SIG-M5 treated with dmso at 0.1 percent for 504 hours (cell line): ENCODE measurements at regions not wholly inside any gene's neighbourhood (a gene's known extent, or its start where the extent isn't known, plus 50 kb on each side); places are given as distances from the start of the nearest gene placed in this dataset.
"Not testable (repeated sequence)": the region's sequence is repeated elsewhere in the genome, so short reads cannot be mapped to it uniquely, and the experiment has no call there.

Source experiments
- DNase-seq: peaks from one replicate; lab custom pipeline; 2025; ENCODE audit not compliant: unreplicated experiment; lab: John Stamatoyannopoulos, UW

GRCh38 chr10:86579883-86580520 lies 58.4 kb upstream of the WAPL start:
- DNase-seq = no peak

GRCh38 chr10:86580521-86580891 lies 58.9 kb upstream of the WAPL start:
- DNase-seq = peak; percentile 47

DNA sequence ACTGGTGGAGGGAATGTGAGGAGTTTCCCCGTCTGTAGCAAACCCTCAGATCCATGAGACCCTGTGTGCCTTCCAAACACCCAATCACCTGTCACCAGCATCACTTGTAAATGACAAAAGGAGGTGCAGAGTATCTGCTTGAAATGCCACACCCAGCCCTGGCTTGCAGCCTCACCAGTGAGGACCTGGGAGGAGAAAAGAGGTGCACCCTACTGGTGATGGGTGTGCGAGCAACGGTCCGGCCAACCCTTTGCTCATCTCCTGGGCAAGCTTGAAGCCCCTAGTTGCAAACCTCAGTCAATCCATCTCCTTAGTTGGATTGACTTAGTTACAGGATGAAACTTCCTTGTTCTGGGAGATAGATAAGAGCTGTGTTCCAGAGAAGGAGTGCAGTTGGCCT lies 62.4 kb upstream of the WAPL start:
- DNase-seq = peak; percentile 15

GRCh38 chr10:86585037-86585929 lies 63.7 kb upstream of the WAPL start:
- DNase-seq = peak; percentile 54

DNA sequence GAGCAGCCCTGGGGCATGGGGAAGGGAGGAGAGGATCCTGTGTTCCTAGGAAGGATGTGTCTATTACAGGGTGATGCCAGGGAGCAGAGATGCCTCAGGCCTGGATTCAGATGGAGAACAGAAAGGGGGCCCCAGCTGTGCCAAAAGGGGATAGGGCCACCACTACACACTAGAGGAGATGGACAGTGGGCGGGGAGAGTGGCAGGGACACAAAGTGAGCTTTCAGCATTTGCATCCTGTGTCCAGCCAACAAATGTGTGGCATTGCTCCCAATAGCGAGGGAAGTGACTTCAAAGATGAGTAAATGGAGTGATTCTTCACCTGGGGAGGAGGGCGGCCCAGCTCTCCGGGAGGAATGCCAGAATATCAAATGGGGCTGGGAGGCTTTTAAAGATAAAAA lies 64.9 kb upstream of the WAPL start:
- no peak for DNase-seq

DNA sequence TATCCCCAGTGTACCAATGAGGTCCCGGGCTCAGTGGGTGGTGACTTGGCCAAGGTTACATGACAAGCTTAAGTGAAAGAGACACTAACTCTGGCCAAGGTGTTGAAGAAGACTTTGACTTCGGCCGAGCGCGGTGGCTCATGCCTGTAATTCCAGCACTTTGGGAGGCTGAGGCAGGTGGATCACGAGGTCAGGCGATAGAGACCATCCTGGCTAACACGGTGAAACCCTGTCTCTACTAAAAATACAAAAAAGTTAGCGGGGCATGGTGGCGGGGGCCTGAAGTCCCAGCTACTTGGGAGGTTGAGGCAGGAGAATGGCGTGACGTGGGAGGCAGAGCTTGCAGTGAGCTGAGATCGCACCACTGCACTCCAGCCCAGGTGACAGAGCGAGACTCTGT lies 65.6 kb upstream of the OPN4 start:
- not testable (repeated sequence) for DNase-seq

DNA sequence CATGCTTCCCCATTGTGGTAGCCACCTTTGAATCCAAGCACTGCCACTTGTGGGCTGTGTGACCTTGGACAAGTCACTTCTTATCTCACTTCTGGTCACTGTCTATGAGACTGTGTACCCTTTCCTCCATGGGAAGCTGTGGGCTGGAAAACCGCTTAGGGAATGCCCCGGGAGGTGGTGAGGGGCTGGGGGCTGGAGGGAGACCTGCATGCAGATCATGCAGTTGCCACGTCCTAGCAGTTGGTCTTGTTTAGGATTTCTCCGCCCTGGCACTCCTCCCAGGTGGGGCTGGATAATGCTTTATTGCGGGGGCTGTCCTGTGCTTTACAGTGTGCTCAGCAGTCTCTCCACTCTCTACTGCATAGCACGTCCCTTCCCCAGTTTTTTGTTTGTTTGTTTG lies 62.9 kb upstream of the OPN4 start:
- DNase-seq = no peak

- DNase-seq = no peak
Measured at GRCh38 chr10:86592413-86592812, 61.9 kb upstream of the OPN4 start.

- DNase-seq = peak; percentile 3
Measured at GRCh38 chr10:86594535-86594934, 59.8 kb upstream of the OPN4 start.

DNA sequence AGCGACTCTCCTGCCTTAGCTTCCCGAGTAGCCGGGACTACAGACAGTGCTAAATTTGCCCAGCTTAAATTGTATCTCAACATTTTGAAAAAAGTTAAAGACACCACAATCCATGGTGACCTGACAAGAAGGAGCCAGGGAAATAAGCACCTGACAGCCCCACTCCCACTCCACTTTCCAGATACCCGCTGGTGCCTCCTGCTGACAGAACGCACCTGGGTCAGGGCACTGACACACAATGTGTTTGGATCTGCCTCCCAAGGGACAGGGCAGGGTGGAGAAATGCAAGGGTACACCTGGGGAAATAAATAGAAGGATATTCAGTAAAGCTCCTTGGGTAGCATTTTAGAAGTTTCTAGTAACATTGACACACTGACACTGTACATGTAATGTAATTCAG lies 58.9 kb upstream of the OPN4 start:
- no peak for DNase-seq

GRCh38 chr10:86596266-86596665 lies 58.1 kb upstream of the OPN4 start:
- no peak for DNase-seq

- no peak for DNase-seq
Measured at GRCh38 chr10:86597306-86597705, 57.0 kb upstream of the OPN4 start.

- DNase-seq = no peak
Measured at GRCh38 chr10:86598151-86598550, 56.2 kb upstream of the OPN4 start.

DNA sequence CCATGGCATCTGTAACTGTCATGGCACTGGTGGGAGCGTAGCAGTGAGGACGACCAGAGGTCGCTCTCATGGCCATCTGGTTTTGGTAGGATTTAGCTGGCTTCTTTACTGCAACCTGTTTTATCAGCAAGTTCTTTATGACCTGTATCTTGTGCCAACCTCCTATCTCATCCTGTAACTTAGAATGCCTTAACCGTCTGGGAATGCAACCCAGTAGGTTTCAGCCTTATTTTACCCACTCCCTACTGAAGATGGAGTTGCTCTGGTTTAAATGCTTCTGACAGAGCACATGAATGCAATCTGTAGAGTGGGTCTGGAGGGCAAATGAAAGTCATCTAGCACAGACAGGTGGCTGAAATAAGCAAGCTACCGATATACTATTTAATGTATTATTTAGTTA lies 55.3 kb upstream of the OPN4 start:
- DNase-seq = no peak

- peak; percentile 52 for DNase-seq
Measured at GRCh38 chr10:86599729-86600128, 54.6 kb upstream of the OPN4 start.

DNA sequence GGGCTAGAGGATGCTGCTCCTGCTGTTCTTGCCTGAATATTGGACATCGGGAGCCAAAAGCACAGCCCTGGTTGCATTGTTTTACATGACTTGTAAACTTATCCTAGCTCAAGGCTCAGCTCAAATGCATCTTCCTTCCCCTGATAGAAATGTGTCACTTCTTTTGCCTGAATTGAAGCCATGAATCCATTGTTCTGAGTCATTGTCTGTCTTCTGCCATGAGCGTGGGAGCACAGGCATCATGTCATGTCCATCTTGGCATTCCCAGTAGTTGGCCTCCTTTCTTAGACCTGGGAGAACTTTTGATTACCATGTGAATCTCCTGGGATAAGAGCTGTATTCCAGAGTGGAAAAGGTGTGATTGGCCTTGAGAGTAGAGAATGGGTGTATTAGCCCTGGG lies 54.1 kb upstream of the OPN4 start:
- no peak for DNase-seq

DNA sequence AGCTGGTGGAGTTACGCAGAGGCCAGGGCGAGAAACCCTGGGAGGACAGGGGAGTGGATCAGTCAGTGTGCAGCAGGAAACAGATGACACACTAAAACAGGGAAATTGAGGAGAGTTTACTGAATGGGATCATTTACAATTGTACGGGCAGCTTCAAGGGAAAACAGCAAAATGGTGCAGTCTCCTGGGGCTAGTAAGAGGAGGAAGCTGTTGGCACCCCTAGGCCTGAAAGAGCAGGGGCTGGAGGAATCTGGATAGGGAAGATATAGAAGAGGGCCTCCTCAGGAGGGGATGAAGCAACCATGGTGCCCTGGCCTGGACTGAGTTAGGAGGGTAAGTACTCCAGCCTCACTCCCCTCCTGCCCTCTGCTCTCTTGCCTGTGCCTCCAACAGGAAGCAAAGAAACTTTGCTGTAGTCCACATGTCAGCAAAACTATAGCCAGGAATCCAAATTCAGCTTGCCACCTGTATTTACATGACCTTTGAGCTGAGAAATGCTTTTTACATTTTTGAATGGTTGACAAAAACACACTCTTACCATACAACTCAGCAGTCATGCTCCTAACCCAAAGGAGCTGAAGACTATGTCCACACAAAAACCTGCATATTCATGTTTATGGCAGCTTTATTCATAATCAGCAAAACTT lies 52.3 kb upstream of the OPN4 start:
- no peak for DNase-seq

- no peak for DNase-seq
Measured at GRCh38 chr10:86603256-86603655, 51.1 kb upstream of the OPN4 start.
